Breast epithelium (tissue), 4 donors: ENCODE measurements at regions not wholly inside any gene's neighbourhood (a gene's known extent, or its start where the extent isn't known, plus 50 kb on each side); places are given as distances from the start of the nearest gene placed in this dataset.

Experiments
- DNase-seq, 2 donors: peaks; one replicate each; pipeline ENCODE4 v3.0.0-alpha.2; 2019; ENCODE audit warnings: low spot score in 2 of 2
- H3K27ac ChIP-seq, 2 donors: fragments of 200-600 bp; sonication (generic) in 1 of 2; one replicate each; pipeline ENCODE4 v1.5.1; 2016 to 2019; ENCODE audit warnings: mild to moderate bottlenecking in 1 of 2
- H3K27me3 ChIP-seq, 2 donors: fragments of 200-600 bp; sonication (generic) in 1 of 2; one replicate each; pipeline versions ENCODE4 v1.5.1 to v1.6.0; 2017 to 2019; ENCODE audit warnings: control low read depth in 1 of 2, mild to moderate bottlenecking in 1 of 2
- H3K36me3 ChIP-seq: fragments of 200-600 bp; one replicate; pipeline ENCODE4 v1.5.1; 2019
- H3K4me1 ChIP-seq, 2 donors: fragments of 200-600 bp; sonication (generic); one replicate each; pipeline ENCODE4 v1.5.1; 2016 to 2019; ENCODE audit warnings: control low read depth in 1 of 2
- H3K4me3 ChIP-seq, 3 donors: fragments of 200-600 bp; sonication (generic); 1 replicate in 2 of 3; 2 replicates in 1 of 3; pipeline ENCODE4 v1.5.1; 2016 to 2019; ENCODE audit warnings: mild to moderate bottlenecking in 3 of 3, moderate library complexity in 2 of 3
- H3K9me3 ChIP-seq, 2 donors: fragments of 200-600 bp; sonication (generic) in 1 of 2; one replicate each; pipeline ENCODE4 v1.5.1; 2016 to 2019; ENCODE audit warnings: control low read depth in 1 of 2
- CTCF ChIP-seq, 3 donors: fragments of 450-650 bp; IDR thresholded peaks; one replicate each; pipeline ENCODE4 v1.5.1; 2016 to 2017; ENCODE audit warnings: antibody characterized with exemption in 3 of 3, mild to moderate bottlenecking in 3 of 3, moderate library complexity in 3 of 3
- POLR2A ChIP-seq: fragments of 450-650 bp; IDR thresholded peaks from one replicate; pipeline ENCODE4 v1.6.1; 2016; ENCODE audit warnings: antibody characterized with exemption, mild to moderate bottlenecking, moderate library complexity
- POLR2AphosphoS5 ChIP-seq, 3 donors: sonication (generic); formaldehyde crosslinking; IDR thresholded peaks; one replicate each; pipeline ENCODE4 v1.6.1; 2017; ENCODE audit warnings: antibody characterized with exemption in 3 of 3
- intact Hi-C: fragments of 100-400 bp; cut with DNase I; formaldehyde crosslinking; loops from one replicate; pipeline ENCODE4 v1.15.1; 2023; ENCODE audit warnings: low total_unique reads

- Histone ChIP-seq H3K4me1 (no peaks in the 10 kb centered on the region), H3K27me3 (no peaks in the 10 kb centered on the region), H3K4me3 (no peak overlapping the region), H3K36me3 (no peaks in the 10 kb centered on the region), H3K9me3 (peaks cover 0 to 4% of the 10 kb centered on the region in 2 donors), H3K27ac (no peak overlapping the region)
- DNase-seq, result no peak
- intact Hi-C loops, result no loop called here
- TF ChIP-seq POLR2A, result no peak
- no peak for TF ChIP-seq CTCF (IDR thresholded peaks at IDR 0.05)
- TF ChIP-seq POLR2AphosphoS5 (IDR thresholded peaks at IDR 0.05), result no peak
Measured at GRCh38 chr21:17989780-17990179, 170.6 kb upstream of the C21orf91 start.

GRCh38 chr21:17988102-17988437 is 168.9 kb upstream of the C21orf91 start:
- TF ChIP-seq CTCF (IDR thresholded peaks at IDR 0.05) (no peak), POLR2A (no peak), POLR2AphosphoS5 (IDR thresholded peaks at IDR 0.05) (no peak)
- H3K36me3 ChIP-seq, result no peaks in the 10 kb centered on the region
- H3K27me3 ChIP-seq, result no peaks in the 10 kb centered on the region
- H3K4me3 ChIP-seq, result no peak overlapping the region
- no peak overlapping the region for H3K27ac ChIP-seq
- H3K9me3 ChIP-seq, result no peaks in the 10 kb centered on the region
- no peak for DNase-seq
- intact Hi-C loops, result no loop called here
- no peaks in the 10 kb centered on the region for H3K4me1 ChIP-seq

GRCh38 chr21:17987382-17988101 is 168.4 kb upstream of the C21orf91 start:
- Histone ChIP-seq H3K27ac (no peak overlapping the region), H3K36me3 (no peaks in the 10 kb centered on the region), H3K4me3 (no peak overlapping the region), H3K9me3 (no peaks in the 10 kb centered on the region), H3K27me3 (no peaks in the 10 kb centered on the region), H3K4me1 (no peaks in the 10 kb centered on the region)
- intact Hi-C loops, result no loop called here
- DNase-seq, result no peak
- no peak for TF ChIP-seq CTCF (IDR thresholded peaks at IDR 0.05)
- TF ChIP-seq POLR2AphosphoS5 (IDR thresholded peaks at IDR 0.05), result no peak
- TF ChIP-seq POLR2A, result no peak

GRCh38 chr21:17981060-17981740 is 162.0 kb upstream of the C21orf91 start:
- H3K4me3 ChIP-seq, result no peak overlapping the region
- intact Hi-C loops, result no loop called here
- no peak overlapping the region for H3K27ac ChIP-seq
- no peaks in the 10 kb centered on the region for H3K9me3 ChIP-seq
- H3K27me3 ChIP-seq, result no peaks in the 10 kb centered on the region
- H3K36me3 ChIP-seq, result no peaks in the 10 kb centered on the region
- TF ChIP-seq CTCF (IDR thresholded peaks at IDR 0.05) (no peak), POLR2A (no peak), POLR2AphosphoS5 (IDR thresholded peaks at IDR 0.05) (no peak)
- DNase-seq, result no peak
- no peaks in the 10 kb centered on the region for H3K4me1 ChIP-seq

- Histone ChIP-seq H3K27ac (no peak overlapping the region), H3K4me3 (no peak overlapping the region), H3K36me3 (no peaks in the 10 kb centered on the region), H3K4me1 (no peaks in the 10 kb centered on the region), H3K27me3 (no peaks in the 10 kb centered on the region), H3K9me3 (no peaks in the 10 kb centered on the region)
- intact Hi-C loops, result no loop called here
- DNase-seq, result no peak
- no peak for TF ChIP-seq POLR2A
- no peak for TF ChIP-seq CTCF (IDR thresholded peaks at IDR 0.05)
- TF ChIP-seq POLR2AphosphoS5 (IDR thresholded peaks at IDR 0.05), result no peak
Measured at GRCh38 chr21:17979763-17980162, 160.6 kb upstream of the C21orf91 start.
